Activated T-helper 17 cell treated with anti-CD3 and anti-CD28 coated beads, Interleukin-2, amount 50 U/mL, for 72 hours (primary cell): ENCODE measurements at regions not wholly inside any gene's neighbourhood (a gene's known extent, or its start where the extent isn't known, plus 50 kb on each side); places are given as distances from the start of the nearest gene placed in this dataset.

Source experiments
- ATAC-seq: fragments of 150-1000 bp; cut with Tn5 transposase; replicated peaks from 2 replicates; pipeline ENCODE4 v1.10.0; 2021; ENCODE audit warnings: mild to moderate bottlenecking, moderate library complexity
- H3K27ac Mint-ChIP-seq: one replicate; pipeline ENCODE4 v1.8.0; 2022; ENCODE audit warnings: mixed read lengths
- H3K27me3 Mint-ChIP-seq: one replicate; pipeline ENCODE4 v1.8.0; 2022; ENCODE audit warnings: mixed read lengths
- H3K36me3 Mint-ChIP-seq: one replicate; pipeline ENCODE4 v1.8.0; 2022; ENCODE audit warnings: low read depth, mild to moderate bottlenecking, mixed read lengths
- H3K4me1 Mint-ChIP-seq: one replicate; pipeline ENCODE4 v1.8.0; 2022; ENCODE audit warnings: mixed read lengths
- H3K4me3 Mint-ChIP-seq: one replicate; pipeline ENCODE4 v1.8.0; 2022; ENCODE audit warnings: mild to moderate bottlenecking, mixed read lengths
- H3K9me3 Mint-ChIP-seq: one replicate; pipeline ENCODE4 v1.8.0; 2022; ENCODE audit warnings: mixed read lengths

- no peak overlapping the region for H3K4me3 Mint-ChIP-seq
- no peaks in the 10 kb centered on the region for H3K36me3 Mint-ChIP-seq
- H3K27me3 Mint-ChIP-seq = no peaks in the 10 kb centered on the region
- no peak for ATAC-seq
- no peaks in the 10 kb centered on the region for H3K9me3 Mint-ChIP-seq
- H3K27ac Mint-ChIP-seq = no peak overlapping the region
- peaks cover 19% of the 10 kb centered on the region for H3K4me1 Mint-ChIP-seq
These were observed 135.4 kb downstream of the KLF13 start for GRCh38 chr15:31461911-31462480.

GRCh38 chr15:31463521-31464102 is 137.0 kb downstream of the KLF13 start:
- Mint-ChIP-seq H3K4me3 (no peak overlapping the region), H3K27ac (no peak overlapping the region), H3K4me1 (peaks cover 15% of the 10 kb centered on the region), H3K9me3 (no peaks in the 10 kb centered on the region), H3K27me3 (no peaks in the 10 kb centered on the region), H3K36me3 (no peaks in the 10 kb centered on the region)
- no peak for ATAC-seq

- H3K9me3 Mint-ChIP-seq = no peaks in the 10 kb centered on the region
- no peaks in the 10 kb centered on the region for H3K36me3 Mint-ChIP-seq
- H3K27me3 Mint-ChIP-seq = no peaks in the 10 kb centered on the region
- no peak overlapping the region for H3K4me3 Mint-ChIP-seq
- H3K4me1 Mint-ChIP-seq = peaks cover 7% of the 10 kb centered on the region
- ATAC-seq = no peak
- peak overlapping the region; percentile 48 for H3K27ac Mint-ChIP-seq
These were observed 137.8 kb downstream of the KLF13 start for GRCh38 chr15:31464216-31465082.

- Mint-ChIP-seq H3K9me3 (no peaks in the 10 kb centered on the region), H3K4me1 (peaks cover 5% of the 10 kb centered on the region), H3K4me3 (no peak overlapping the region), H3K27ac (peak overlapping the region; percentile 48), H3K36me3 (no peaks in the 10 kb centered on the region), H3K27me3 (no peaks in the 10 kb centered on the region)
- ATAC-seq = no peak
These were observed 138.7 kb downstream of the KLF13 start for GRCh38 chr15:31465083-31465955.

GRCh38 chr15:31467361-31467760 is 140.7 kb downstream of the KLF13 start:
- no peaks in the 10 kb centered on the region for H3K9me3 Mint-ChIP-seq
- no peak overlapping the region for H3K27ac Mint-ChIP-seq
- no peaks in the 10 kb centered on the region for H3K36me3 Mint-ChIP-seq
- no peak for ATAC-seq
- no peak overlapping the region for H3K4me3 Mint-ChIP-seq
- H3K27me3 Mint-ChIP-seq = no peaks in the 10 kb centered on the region
- H3K4me1 Mint-ChIP-seq = peaks cover 3% of the 10 kb centered on the region

GRCh38 chr15:31468911-31469785 is 142.5 kb downstream of the KLF13 start:
- Mint-ChIP-seq H3K4me3 (no peak overlapping the region), H3K4me1 (peaks cover 18% of the 10 kb centered on the region), H3K27me3 (no peaks in the 10 kb centered on the region), H3K9me3 (peaks cover 2% of the 10 kb centered on the region), H3K27ac (no peak overlapping the region), H3K36me3 (no peaks in the 10 kb centered on the region)
- no peak for ATAC-seq

GRCh38 chr15:31469786-31470525 is 143.3 kb downstream of the KLF13 start:
- Mint-ChIP-seq H3K4me1 (peaks cover 23% of the 10 kb centered on the region), H3K27me3 (no peaks in the 10 kb centered on the region), H3K9me3 (peaks cover 6% of the 10 kb centered on the region), H3K4me3 (no peak overlapping the region), H3K27ac (no peak overlapping the region), H3K36me3 (no peaks in the 10 kb centered on the region)
- no peak for ATAC-seq

- Mint-ChIP-seq H3K27ac (no peak overlapping the region), H3K27me3 (no peaks in the 10 kb centered on the region), H3K36me3 (no peaks in the 10 kb centered on the region), H3K4me1 (peaks cover 30% of the 10 kb centered on the region), H3K4me3 (no peak overlapping the region), H3K9me3 (peaks cover 6% of the 10 kb centered on the region)
- no peak for ATAC-seq
These were observed 144.1 kb downstream of the KLF13 start for GRCh38 chr15:31470756-31471155.

- no peak for ATAC-seq
These were observed 145.2 kb downstream of the KLF13 start for GRCh38 chr15:31471731-31472430.

GRCh38 chr15:31472636-31473384 is 146.2 kb downstream of the KLF13 start:
- no peaks in the 10 kb centered on the region for H3K36me3 Mint-ChIP-seq
- H3K4me1 Mint-ChIP-seq = peaks cover 30% of the 10 kb centered on the region
- peak overlapping the region; percentile 91 for H3K27ac Mint-ChIP-seq
- H3K9me3 Mint-ChIP-seq = peaks cover 6% of the 10 kb centered on the region
- H3K27me3 Mint-ChIP-seq = no peaks in the 10 kb centered on the region
- peak; percentile 92 for ATAC-seq
- peak overlapping the region; percentile 84 for H3K4me3 Mint-ChIP-seq

More at GRCh38 chr15:31471731-31472430, 145.2 kb downstream of the KLF13 start:
- H3K27me3 Mint-ChIP-seq = no peaks in the 10 kb centered on the region
- no peaks in the 10 kb centered on the region for H3K36me3 Mint-ChIP-seq
- H3K4me1 Mint-ChIP-seq = peaks cover 30% of the 10 kb centered on the region
- peak overlapping the region; percentile 91 for H3K27ac Mint-ChIP-seq
- H3K9me3 Mint-ChIP-seq = peaks cover 6% of the 10 kb centered on the region
- H3K4me3 Mint-ChIP-seq = no peak overlapping the region

- Mint-ChIP-seq H3K36me3 (peaks cover 4% of the 10 kb centered on the region), H3K4me1 (peaks cover 30% of the 10 kb centered on the region), H3K9me3 (peaks cover 6% of the 10 kb centered on the region), H3K27me3 (no peaks in the 10 kb centered on the region), H3K27ac (peak overlapping the region; percentile 91), H3K4me3 (peak overlapping the region; percentile 84)
- ATAC-seq = no peak
These were observed 146.9 kb downstream of the KLF13 start for GRCh38 chr15:31473385-31474058.
